Activated effector memory CD4-positive, alpha-beta T cell treated with anti-CD3 and anti-CD28 coated beads, Interleukin-2, amount 50 U/mL, for 16 hours (primary cell): ENCODE measurements at regions not wholly inside any gene's neighbourhood (a gene's known extent, or its start where the extent isn't known, plus 50 kb on each side); places are given as distances from the start of the nearest gene placed in this dataset.
"Not testable (repeated sequence)": the region's sequence is repeated elsewhere in the genome, so short reads cannot be mapped to it uniquely, and the experiment has no call there.

ENCODE experiments used
- DNase-seq: peaks from one replicate; pipeline ENCODE4 v3.0.0-alpha.2; 2020

GRCh38 chr9:7739595-7739994 lies 60.0 kb downstream of the DMAC1 start:
- no peak for DNase-seq

- DNase-seq = no peak
These were observed 64.3 kb downstream of the DMAC1 start for GRCh38 chr9:7735311-7735710.

GRCh38 chr9:7730164-7730445 lies 69.5 kb downstream of the DMAC1 start:
- no peak for DNase-seq

- DNase-seq = no peak
These were observed 70.0 kb downstream of the DMAC1 start for GRCh38 chr9:7729371-7730163.

- no peak for DNase-seq
These were observed 78.3 kb downstream of the DMAC1 start for GRCh38 chr9:7721291-7721690.

GRCh38 chr9:7713088-7713487 lies 86.5 kb downstream of the DMAC1 start:
- not testable (repeated sequence) for DNase-seq

GRCh38 chr9:7710686-7711085 lies 88.9 kb downstream of the DMAC1 start:
- DNase-seq = no peak

GRCh38 chr9:7707934-7708333 lies 91.6 kb downstream of the DMAC1 start:
- DNase-seq = no peak

- no peak for DNase-seq
These were observed 95.0 kb downstream of the DMAC1 start for GRCh38 chr9:7704543-7704942.

GRCh38 chr9:7691909-7692308 lies 107.7 kb downstream of the DMAC1 start:
- no peak for DNase-seq

GRCh38 chr9:7690014-7690413 lies 109.6 kb downstream of the DMAC1 start:
- DNase-seq = no peak

GRCh38 chr9:7688626-7689025 lies 111.0 kb downstream of the DMAC1 start:
- no peak for DNase-seq

- DNase-seq = no peak
These were observed 122.9 kb downstream of the DMAC1 start for GRCh38 chr9:7676609-7677156.

- no peak for DNase-seq
These were observed 127.7 kb downstream of the DMAC1 start for GRCh38 chr9:7671847-7672246.

GRCh38 chr9:7668541-7668940 lies 131.0 kb downstream of the DMAC1 start:
- DNase-seq = no peak

GRCh38 chr9:7665874-7666273 lies 133.7 kb downstream of the DMAC1 start:
- no peak for DNase-seq

GRCh38 chr9:7659766-7660165 lies 139.8 kb downstream of the DMAC1 start:
- DNase-seq = no peak

GRCh38 chr9:7656636-7657035 lies 142.9 kb downstream of the DMAC1 start:
- DNase-seq = no peak

GRCh38 chr9:7653262-7653661 lies 146.3 kb downstream of the DMAC1 start:
- DNase-seq = no peak

GRCh38 chr9:7640231-7640630 lies 159.3 kb downstream of the DMAC1 start:
- DNase-seq = no peak

- no peak for DNase-seq
These were observed 160.1 kb downstream of the DMAC1 start for GRCh38 chr9:7639471-7639870.

GRCh38 chr9:7636838-7637467 lies 162.6 kb downstream of the DMAC1 start:
- DNase-seq = no peak

GRCh38 chr9:7636309-7636708 lies 163.3 kb downstream of the DMAC1 start:
- no peak for DNase-seq

GRCh38 chr9:7626571-7627029 lies 173.0 kb downstream of the DMAC1 start:
- peak; percentile 70 for DNase-seq

- DNase-seq = no peak
These were observed 177.1 kb downstream of the DMAC1 start for GRCh38 chr9:7622481-7622880.
